ENCODE measurements at regions not wholly inside any gene's neighbourhood (a gene's known extent, or its start where the extent isn't known, plus 50 kb on each side); places are given as distances from the start of the nearest gene placed in this dataset.
"Not testable (repeated sequence)": the region's sequence is repeated elsewhere in the genome, so short reads cannot be mapped to it uniquely, and the experiment has no call there.

DNA sequence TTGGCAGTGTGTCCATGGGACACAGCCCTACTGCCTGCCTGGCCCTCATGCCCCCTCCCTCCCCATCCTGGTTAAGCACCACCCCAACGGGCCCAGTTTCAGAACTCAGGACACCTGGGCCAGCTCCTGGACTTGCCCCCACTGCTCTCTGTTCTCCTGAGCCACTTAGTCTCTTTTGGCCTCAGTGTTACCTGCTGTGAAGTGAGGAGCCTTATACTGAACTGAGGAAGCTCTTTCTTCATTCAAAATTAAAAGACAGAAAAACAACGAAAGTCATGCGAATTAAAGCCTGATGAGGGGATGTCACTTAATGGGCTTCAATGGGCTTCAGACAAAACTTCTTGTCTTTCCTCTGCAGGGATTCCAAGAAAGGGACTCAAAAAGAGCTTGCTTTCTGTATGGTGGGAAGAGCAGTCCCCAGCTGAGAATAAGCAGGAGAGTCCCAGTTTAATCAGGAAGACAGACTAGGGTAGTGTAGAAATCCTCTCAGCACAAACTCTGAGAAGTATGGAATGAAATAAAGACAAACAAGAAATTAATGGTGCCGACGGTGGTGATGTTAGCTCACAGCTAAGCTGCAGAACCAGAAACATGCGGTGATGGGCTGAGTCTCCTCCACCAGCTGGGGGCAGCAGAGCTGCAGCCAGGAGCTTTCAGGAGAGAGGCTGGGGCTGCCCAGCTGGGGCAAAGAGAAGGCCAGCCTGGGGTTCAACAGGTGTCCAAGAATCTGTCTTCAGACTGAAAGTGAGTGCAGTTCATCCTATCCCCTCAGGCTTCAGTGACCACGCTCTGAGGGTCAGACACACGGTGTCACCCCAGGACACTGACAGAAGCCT lies 101.0 kb downstream of the GGTLC2 start:
- DNase-seq: peak in 2 of 5 donors; percentile 32 to 34

DNA sequence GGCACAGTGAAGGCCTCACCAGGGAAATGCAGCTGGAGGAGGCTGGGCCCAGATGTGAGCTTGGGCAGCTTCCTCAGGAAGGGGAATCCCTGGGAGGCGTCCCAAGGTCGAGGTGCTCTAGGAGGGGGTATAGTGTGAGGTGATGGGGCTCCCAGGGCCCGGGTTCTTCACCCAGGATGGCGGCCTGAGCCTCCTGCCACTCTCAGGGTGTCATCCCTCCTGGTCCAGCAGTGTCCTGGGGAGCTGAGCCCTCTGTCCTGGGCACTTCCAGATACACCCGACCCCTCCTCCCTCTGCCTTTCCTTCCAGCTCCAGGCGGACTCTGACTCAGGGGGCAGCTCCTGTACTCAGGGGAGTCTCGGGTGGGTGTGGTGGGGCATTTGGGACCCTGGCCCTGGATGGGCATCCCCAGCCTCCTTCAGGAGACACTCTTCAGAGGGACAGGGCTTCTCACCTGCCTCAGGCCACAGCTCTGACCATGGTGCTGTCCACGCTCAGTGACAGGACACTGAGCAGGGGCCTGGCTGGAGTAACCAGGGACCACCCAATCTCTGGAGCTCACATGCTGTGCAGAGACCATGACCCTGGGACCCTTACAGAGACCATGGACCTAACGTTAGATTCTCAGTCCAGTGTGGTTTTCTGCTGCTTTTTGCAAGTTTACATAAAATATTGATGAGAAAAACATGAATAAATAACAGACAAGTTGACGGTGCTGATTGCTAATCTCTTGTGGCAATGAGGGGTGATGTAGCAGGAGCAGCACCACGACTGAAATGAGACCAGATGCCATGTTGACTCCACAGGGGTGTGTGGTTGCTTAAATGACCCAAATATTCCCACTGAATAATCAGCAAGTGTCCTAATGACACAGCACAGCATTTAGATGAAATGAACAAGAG lies 101.9 kb downstream of the GGTLC2 start:
- no peak for DNase-seq

DNA sequence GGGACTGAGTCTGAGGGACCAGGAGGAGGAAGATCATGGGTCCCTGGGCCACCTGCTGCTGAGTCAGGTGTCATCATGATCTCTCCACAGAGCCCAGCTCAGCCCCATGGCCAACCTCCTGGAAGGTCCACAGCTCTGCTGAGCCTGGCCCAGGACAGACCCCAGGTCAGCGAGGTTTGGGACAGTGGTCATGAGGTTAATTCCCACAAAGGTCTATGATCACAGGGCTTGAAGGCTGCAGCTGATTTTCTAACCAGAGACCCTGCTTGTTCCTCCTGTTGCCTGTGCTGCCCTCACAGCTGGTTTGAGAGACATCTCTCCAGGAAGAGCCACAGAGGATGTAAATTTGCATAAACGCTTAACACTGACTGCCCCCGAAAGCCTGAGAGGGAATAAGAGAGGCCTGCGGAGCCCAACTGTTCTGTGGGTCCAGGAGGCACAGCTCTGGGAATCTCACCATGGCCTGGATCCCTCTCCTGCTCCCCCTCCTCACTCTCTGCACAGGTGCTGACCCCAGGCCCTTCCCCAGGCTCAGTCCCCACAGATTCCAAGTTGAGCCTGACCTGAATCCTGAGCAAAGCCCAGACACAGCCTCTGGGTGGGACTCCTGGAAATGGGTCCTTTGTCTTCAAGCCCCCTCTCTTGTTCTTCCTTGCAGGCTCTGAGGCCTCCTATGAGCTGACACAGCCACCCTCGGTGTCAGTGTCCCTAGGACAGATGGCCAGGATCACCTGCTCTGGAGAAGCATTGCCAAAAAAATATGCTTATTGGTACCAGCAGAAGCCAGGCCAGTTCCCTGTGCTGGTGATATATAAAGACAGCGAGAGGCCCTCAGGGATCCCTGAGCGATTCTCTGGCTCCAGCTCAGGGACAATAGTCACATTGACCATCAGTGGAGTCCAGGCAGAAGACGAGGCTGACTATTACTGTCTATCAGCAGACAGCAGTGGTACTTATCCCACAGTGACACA lies 102.8 kb downstream of the GGTLC2 start:
- DNase-seq: no peak

DNA sequence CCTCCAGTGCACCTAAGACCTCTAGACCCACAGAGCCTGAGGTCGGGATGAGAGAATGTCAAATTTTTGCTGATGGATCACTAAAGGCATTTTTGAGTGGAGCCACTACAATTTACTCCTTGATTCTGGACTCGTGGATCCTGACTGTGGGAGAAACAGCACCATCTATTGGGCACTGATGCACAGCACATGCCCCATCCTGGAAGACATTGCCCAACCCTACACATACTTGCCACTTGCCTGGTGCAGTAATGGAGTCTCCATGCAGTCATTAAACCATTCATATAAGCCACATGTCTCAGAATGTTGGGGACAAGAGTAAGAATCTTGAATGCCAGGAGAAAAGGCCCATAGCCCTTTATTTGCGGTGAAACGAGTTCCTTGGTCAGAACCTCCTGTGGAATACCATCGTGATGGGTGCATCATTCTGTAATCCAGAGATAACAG lies 103.9 kb downstream of the GGTLC2 start:
- DNase-seq: peak in 2 of 5 donors; percentile 12 to 17

DNA sequence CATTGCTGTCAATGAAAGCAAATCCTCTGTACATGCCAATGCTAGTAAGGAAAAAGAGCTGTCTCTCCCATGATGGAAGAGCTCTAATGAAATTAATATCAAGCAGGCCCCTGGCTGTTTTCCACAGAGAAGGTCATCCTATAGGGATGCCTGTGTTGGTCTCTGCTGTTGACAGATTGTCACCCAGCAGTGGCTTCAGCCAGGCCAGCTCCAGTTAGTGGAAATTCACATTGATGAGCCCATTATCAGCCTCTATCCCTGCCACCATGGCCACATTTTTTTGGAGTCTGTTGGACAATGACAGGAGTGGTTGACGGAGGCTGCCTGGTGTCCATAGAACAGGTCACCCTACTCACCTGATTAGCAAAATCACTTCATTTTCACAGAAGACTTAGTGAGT lies 104.3 kb downstream of the GGTLC2 start:
- no peak for DNase-seq

DNA sequence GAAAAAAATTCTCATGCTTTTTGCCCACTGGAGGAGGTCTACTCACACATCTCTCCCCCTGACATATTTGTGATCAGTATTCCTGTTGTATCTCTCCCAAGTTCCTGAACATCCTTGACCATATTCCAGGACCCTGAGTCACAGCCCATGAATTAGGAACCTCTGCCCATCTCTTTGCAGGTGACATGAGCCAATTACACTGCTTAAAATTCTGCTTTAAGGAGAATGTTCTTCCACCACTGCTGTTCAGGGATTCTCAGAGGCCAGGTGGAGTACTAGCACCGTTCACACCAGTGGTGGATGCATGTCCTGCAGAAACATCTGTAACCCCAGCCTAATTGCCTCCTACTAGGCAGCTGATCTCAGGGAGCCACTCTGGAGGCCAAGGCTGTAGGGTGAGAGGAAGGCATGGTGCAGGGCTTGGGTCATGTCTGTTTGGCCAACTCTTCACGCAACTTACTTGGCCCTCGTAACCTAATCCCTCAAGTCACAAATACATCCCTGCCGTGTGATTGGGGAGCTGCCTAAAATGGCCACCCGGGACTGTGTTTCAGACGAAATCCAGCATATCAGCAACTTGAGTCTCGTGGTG lies 104.8 kb downstream of the GGTLC2 start:
- no peak for DNase-seq

DNA sequence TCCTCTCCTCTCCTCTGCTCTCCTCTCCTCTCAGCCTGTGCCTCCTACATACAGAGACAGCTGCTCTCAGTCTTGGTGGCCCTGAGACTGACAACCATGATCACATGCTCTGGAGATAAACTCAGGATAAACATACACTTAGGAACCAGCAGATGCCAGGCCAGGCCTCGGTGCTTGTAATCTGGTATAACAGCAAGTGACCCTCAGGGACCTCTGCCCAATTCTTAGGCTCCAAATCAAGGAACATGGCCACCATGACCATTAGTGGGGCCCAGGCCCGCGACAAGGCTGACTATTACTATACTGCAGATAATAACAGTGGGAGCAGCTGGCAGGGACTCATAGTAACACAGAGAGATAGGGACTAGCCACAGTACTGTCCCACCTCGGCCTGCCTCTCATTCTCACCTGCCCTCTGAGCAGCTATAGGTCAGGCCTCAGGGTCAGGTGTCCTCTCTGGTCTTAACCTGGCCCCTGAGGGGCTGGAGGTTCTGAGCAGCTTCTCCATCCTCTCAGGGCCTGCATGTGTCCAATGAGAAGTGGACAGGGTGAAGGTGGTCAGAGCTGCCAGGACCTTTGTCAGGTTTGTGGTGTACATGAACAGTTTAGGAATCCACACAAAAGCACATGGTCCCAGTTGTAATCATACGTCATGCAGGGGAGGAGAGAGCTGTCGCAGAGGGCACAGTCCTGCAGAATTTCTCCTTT lies 106.1 kb downstream of the GGTLC2 start:
- DNase-seq: no peak

DNA sequence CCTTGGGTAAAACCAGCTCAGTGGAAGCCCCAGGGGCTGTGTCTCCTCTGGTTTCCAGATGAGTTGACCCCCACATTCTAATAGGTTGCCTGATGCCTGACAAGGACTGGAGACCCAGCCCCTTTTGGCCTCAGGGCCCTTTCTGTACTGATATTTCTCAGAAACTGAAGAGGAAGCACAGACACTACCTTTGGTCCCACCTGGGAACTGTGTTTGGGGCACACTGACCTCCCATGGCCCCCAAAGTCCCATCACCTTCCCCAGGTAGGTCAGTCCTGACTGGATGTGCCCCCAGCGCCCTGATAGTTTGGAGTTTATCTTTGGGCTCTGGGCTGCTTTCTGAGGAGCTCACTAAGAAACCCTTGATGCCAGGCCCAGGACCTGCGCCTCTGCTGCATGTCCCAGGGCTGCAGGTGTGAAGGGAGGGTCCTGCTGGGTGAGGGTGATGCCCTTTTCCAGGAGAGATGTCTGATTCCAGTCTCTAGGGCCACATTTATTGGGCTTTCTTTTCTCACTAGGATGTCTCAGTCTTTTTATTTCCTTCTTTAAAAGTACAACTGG lies 106.7 kb downstream of the GGTLC2 start:
- no peak for DNase-seq

DNA sequence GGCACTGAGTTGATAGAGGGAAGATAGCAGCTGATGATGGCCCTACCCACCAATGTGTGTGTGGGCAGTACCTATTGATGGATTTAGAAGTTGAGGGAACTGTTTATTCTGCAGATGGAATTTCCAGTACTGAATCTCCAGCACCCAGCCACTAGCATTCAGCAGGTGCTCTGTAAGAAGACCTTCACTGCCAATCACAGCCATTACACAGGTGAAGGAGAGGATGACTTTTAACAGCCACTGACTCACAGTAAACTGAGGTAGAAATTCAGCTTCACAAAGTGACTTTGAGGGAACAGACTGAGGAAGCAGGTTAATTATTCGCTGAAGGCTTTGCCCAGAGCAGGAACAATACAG lies 107.8 kb downstream of the GGTLC2 start:
- DNase-seq: no peak

DNA sequence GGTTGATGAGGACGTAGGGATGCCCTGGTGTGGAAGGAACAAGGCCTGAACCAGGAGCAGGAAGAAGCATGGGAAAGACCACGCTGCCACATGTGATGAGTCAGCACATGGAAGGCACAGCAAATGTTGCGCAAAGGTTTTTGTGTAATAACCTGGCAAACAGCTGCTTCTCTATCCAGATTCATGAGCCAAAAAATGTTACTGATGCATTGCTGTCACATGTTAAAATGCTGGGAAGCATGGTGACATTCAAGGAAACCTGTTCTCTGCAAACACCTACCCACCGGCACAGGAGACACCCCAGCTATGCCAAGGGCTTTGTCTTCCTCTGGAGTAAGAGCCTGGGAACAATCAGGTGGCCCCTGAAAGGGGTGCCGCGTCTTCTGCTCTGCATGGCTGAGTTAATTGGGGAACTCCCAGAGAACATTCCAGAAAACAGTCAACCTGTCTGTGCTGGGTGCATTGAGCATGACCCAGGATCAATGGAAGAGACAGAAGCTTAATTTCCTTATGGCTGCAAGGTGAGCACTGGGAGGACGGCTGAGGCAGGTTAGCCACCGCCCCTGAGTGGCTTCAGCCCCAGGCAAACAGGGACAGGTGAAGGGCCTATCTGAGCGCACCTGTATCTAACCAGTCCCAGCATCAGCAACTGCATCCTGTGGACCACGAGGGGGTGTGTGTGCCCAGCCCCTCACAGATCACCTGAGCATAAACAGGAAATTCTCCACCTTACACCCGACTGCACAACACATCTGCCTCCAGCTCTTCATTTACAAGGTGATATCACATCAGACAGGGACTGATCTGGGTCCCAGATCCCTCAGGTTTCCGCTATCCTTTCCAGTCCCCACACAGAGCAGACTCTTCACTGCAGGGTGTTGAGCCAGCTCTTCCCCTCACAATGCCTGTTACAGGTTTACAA lies 108.4 kb downstream of the GGTLC2 start:
- DNase-seq: peak in 2 of 5 donors; percentile 18 to 23

DNA sequence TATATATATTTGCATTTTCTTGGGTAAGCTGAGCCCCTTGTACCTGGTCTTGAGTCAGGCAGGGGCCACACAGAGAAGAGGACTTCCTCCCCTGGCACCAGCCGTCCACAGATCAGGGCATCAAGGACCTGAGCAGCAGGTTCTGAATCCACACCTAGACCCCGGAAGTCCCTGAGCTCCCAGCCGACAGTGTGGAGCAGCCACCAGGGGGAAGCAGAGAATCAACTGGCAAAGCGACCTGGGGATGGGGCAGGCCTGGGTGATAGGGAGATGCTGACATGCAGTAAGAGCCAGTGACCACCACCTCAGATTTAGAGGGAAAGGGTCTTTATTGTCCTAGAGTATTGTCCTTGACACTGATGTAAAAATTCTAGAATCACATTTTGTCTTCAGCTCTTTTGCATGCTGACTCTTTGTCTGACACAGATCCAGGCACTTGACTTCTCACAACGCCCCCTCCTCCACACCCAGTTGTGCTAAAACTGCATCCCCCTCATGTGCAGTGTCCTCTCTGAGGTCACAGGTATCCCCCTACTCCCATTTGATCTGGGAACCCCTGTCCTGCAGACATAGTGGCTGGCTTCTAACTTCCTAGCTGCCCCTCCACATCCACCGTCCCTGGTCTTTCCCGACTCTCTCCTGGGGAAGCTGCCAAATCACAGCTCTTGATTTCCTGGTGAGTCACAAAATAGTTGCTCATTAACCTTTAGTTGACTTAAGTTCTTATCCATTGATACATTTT lies 109.3 kb downstream of the GGTLC2 start:
- DNase-seq: peak; percentile 57 to 77 (median 69)

DNA sequence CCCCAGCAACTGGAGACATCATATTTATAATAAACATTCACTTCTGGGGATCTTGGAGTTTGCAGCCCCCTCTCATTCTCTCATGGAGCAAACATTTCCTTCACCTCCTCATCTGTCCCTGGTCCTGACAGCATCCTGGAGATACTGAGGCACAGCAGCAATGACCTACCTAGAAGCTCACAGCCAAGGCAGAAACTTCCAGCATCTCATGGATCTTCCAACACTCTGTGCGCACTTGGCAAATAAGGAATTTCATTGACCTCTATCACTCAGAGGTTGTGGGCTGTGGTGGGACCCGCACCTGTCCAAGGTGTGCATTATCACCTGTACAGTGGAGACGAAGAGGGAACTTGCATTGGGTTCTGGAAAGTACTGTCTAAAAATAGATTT lies 109.8 kb downstream of the GGTLC2 start:
- DNase-seq: no peak

DNA sequence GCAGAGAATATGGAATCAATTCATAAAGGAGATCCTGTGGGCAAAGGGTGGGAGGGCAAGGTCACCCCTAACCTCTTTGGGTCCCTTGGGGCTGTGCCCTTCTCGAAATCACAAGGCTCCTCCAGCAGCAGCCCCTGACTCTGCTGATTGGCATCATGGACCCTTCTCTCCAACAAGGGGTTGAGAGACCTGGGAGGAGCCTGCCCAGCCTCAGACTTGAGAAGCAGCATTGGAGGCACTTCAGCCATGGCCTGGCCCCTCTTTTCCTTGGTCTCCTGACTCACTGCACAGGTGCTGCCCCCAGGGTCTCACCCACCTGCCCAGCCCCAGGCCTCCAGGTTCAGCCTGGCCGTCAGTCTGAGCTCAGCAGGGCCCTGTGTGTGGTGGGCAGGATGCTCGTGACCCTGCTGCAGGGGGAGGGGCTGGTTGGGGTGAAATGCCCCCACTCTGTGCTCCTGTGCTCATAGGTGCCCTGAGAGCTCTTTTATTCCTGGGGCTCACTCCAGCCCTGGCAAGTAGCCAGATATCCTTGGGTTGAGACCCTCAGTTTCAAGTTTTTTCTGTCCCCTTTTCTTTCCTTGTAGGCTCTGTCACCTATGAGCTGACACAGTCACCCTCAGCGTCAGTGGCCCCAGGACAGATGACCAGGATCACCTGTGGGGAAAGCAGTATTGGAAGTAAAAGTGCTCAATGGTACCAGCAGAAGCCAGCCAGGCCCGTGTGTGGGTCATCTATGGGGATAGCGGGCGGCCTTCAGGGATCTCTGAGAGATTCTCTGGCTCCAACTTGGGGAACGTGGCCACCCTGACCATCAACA lies 110.8 kb downstream of the GGTLC2 start:
- no peak for DNase-seq

DNA sequence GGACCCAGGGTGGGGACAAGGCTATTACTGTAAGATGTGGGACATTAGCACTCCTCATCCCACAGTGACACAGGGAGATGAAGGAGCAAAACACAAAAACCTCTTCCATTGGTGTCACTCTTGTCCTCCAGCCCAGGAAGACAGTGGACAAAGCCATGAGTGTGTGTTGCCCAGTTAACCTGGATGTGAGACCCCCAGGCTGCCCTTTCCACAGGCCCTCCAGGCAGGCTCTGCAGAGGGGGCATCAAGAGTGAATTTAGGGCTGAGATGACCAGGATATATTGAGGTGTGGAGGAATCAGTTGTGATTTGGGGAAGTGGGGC lies 111.3 kb downstream of the GGTLC2 start:
- no peak for DNase-seq

DNA sequence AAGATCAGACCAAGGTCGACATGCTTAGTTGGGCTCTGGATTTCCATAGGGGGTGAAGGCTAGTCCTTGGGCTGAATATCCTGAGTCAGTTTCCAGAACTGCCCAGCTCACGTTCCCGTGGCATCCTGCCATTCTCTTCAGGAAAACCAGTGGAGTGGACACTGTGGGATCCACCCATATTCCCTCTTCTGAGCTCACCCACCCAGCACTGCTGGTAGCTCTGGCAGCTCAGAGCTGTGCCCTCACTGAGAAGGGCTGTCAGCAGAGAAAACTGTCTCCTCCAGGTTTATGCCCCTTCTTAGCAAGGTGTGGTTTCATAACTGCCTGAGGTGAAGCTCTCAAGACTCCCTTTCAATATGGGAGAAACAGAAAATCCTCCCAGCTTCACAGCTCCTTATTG lies 111.7 kb downstream of the GGTLC2 start:
- no peak for DNase-seq

DNA sequence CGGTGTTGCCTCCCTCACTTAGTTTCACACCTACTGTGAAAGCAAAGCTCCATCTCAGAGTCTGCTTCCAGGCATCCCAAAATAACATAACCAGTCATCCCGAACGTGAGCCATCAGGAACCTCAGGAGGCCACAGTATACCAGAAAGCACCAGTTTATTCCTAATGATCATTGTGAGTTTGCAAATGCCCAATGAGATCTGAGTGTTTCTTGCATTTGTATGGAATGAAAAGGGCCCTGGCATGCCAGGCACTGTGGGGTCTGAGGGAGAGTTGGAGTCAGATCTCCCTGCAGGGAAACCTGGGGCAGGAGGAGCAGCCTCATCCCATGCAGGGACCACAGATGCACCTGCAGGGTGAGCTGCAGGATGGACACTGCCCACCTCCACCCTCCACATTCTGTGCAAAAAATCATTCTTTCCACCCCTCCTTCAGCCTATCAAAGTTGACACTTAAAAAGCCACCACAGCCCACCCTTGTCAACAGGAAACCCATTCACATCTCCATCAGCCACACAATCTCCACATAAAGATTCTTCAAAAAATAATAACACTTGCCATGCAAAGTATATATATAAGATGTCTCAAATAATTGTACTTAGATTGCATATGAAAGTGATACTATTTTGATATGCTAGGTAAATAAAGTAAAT lies 112.3 kb downstream of the GGTLC2 start:
- DNase-seq: not testable (repeated sequence)

DNA sequence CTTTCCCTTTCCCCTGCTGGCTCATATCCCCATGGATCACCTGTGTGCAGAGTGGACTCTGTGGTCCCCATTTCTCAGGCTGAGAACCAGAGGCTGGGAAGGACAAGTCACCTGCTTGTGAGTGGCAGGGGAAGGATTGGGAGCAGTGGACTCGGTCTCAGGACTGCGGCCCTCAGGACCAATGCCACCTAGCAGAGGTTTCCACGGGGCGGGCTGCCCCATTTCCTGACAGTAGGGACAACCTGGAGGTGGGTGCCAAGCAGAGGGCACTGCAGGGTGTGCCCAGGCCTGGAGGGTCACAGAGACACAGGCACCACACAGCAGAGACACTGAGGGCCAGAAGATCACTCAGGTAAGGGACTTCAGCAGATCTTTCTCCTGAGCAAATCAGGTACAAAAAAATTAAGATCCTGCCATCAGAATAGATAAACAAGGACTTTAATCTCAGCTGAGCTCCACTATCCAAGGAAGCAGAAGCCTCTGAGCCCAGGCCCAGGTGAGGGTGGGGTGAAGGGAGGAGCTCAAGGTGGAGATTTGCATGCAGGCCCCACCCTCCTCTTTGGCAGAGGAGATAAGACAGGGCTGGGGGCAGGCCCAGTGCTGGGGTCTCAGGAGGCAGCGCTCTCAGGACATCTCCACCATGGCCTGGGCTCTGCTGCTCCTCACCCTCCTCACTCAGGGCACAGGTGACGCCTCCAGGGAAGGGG lies 113.8 kb downstream of the GGTLC2 start:
- not testable (repeated sequence) for DNase-seq
